HG02852 (cell line): ENCODE measurements at regions not wholly inside any gene's neighbourhood (a gene's known extent, or its start where the extent isn't known, plus 50 kb on each side); places are given as distances from the start of the nearest gene placed in this dataset.

Source experiments
- ATAC-seq: cut with Tn5 transposase; IDR thresholded peaks from one replicate; pipeline ENCODE4 v1.9.1; 2021; ENCODE audit warnings: mild to moderate bottlenecking, moderate library complexity; ENCODE audit not compliant: unreplicated experiment

GRCh38 chrX:714131-714530 is 83.5 kb downstream of the SHOX start:
- no peak for ATAC-seq
